Panc1 (cell line): ENCODE measurements at regions not wholly inside any gene's neighbourhood (a gene's known extent, or its start where the extent isn't known, plus 50 kb on each side); places are given as distances from the start of the nearest gene placed in this dataset.

Source experiments
- CTCF ChIP-seq: fragments of 450-650 bp; IDR thresholded peaks from 2 replicates; pipeline ENCODE4 v1.5.1; 2017; ENCODE audit warnings: mild to moderate bottlenecking
- POLR2AphosphoS5 ChIP-seq: IDR thresholded peaks from 2 replicates; pipeline ENCODE4 v1.6.1; 2012; ENCODE audit warnings: mild to moderate bottlenecking, low read depth, low read length, moderate library complexity
- TCF7L2 ChIP-seq: IDR thresholded peaks from 2 replicates; pipeline ENCODE4 v1.6.1; 2011; ENCODE audit warnings: mild to moderate bottlenecking, low read depth, low read length, inconsistent platforms

GRCh38 chr3:59126446-59126845 lies 76.6 kb upstream of the CFAP20DC start:
- TF ChIP-seq POLR2AphosphoS5, result no peak
- TF ChIP-seq CTCF, result no peak
- TF ChIP-seq TCF7L2, result no peak
